ENCODE measurements at regions not wholly inside any gene's neighbourhood (a gene's known extent, or its start where the extent isn't known, plus 50 kb on each side); places are given as distances from the start of the nearest gene placed in this dataset.

DNA sequence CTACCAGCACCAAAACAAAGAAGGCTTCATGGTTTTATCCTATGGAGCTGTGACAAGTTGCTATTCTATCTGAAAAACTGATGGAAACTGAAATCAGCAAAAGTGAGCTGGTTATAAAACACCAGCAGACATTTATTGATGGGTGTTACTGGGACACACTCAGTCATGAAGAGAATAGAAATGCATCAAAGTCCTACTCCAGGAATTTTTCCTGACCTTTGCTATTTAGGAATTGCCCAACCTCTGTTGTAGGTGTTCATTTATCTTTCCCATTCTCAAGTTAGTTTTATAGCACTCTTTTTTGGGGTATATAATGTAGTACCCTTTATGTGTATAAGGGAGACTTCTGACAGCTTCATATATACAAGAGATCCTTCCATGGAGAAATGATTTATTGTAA is 533.2 kb downstream of the REEP3 start:
- TF ChIP-seq, protein P1, sequence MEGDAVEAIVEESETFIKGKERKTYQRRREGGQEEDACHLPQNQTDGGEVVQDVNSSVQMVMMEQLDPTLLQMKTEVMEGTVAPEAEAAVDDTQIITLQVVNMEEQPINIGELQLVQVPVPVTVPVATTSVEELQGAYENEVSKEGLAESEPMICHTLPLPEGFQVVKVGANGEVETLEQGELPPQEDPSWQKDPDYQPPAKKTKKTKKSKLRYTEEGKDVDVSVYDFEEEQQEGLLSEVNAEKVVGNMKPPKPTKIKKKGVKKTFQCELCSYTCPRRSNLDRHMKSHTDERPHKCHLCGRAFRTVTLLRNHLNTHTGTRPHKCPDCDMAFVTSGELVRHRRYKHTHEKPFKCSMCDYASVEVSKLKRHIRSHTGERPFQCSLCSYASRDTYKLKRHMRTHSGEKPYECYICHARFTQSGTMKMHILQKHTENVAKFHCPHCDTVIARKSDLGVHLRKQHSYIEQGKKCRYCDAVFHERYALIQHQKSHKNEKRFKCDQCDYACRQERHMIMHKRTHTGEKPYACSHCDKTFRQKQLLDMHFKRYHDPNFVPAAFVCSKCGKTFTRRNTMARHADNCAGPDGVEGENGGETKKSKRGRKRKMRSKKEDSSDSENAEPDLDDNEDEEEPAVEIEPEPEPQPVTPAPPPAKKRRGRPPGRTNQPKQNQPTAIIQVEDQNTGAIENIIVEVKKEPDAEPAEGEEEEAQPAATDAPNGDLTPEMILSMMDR (conservative IDR thresholded peaks at IDR 0.05) = no peak
- H3K27ac ChIP-seq = no peak overlapping the region

DNA sequence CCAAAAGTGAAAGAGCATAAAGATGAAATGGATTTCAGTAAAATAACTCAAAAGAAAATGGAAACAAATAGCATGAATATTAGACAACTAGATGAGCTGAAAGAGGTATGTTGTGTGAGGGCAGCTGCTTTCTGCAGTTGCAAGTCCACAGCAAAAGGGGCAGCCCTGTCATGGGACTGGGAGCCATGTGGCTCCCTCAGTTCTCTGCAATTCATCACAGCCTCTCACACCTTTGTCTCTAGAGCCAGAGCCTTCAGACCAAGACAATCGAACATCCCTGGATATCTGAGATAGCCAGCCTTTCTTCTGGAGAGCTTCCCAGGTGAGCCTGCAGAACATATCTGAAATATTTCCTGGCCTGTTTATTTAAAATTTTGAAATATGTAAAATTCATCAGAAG is 538.7 kb downstream of the REEP3 start:
- no peak overlapping the region for H3K27ac ChIP-seq
- TF ChIP-seq, protein P1 (conservative IDR thresholded peaks at IDR 0.05) = no peak

DNA sequence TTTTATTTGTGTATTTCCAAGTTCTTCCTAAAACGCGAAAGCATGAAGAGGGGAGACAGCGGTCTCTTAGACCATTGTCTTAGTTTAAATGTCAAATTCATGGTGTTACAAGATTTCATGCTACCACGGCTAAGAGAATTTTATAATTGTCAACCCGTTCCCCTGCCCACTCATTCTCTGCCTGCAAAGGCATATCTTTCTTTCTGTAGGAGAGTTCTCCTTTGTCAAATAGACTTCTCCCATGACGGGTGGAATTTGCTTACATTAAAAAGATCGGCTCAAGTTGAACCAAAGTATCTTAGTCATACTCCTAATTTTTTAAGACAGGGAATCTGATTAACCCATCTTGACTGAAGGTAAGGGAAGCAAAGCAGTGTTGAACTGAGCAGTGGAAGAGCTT is 539.2 kb downstream of the REEP3 start:
- TF ChIP-seq, protein P1 (conservative IDR thresholded peaks at IDR 0.05) = no peak
- no peak overlapping the region for H3K27ac ChIP-seq

DNA sequence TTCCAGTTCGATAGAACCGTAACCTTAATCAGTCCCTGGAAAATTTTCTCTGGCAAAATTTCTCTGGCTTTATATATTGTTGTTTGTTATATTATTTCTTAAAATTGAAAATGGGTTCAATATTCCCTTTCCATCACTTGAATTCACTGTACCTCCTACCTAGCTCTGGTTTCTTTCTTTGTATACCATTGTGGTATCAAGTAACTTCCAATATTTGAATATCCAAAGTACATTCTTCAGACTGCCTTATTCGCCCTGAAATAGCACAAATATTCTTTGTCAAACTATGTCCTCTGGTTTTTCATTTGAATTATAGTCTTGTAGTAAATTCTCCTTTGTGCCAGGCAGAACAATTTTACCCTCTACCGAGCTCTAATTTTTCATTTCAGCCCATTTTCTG is 541.6 kb downstream of the REEP3 start:
- no peak overlapping the region for H3K27ac ChIP-seq
- TF ChIP-seq, protein P1 (conservative IDR thresholded peaks at IDR 0.05) = no peak

DNA sequence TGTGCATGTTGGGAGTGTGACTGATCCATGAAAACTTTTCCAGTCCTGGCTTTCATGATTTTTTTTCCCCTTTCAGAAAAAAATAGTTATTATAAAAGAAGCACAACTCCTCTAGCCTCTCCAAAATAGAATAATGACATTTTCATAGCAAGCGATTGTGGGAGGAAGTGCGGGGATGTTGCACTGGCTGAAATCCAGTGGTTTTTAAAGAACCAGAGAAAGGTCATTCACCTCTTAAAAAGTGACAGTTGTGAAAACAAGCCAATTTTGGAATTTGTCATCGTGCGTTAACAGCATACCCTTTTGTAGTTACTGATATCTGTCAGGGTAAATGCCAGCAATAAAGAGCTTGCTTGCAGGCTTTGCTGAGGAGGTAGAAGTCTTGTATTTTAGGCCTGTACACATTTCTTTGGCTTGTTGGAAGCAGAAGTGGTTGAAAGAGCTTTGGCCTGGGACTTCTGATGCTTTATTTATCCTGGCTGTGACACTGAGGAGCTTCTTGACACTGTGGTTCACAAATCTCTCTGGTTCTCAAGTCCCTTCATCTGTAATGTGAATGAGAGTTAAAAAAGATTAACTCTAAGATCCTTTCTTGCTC is 545.9 kb downstream of the REEP3 start:
- no peak overlapping the region for H3K27ac ChIP-seq
- TF ChIP-seq, protein P1 (conservative IDR thresholded peaks at IDR 0.05) = no peak

DNA sequence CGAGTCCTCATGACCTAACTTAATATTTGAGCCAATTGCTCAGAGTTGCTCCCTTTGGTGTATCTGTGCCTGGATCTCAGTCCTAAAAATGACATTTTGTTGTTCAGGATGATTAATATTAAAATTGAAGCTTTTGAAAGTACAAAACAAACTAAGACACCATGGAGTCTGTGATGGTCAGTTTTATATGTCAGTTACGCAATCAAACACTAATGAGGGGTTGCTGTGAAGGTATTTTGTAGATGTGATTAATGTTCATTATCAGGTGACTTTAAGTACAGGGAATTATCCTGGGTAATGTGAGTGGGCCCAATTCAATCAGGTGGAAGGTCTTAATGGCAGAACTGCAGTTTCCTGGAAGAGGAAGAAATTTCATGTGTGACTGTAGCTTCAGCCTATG is 546.7 kb downstream of the REEP3 start:
- TF ChIP-seq, protein P1 (conservative IDR thresholded peaks at IDR 0.05) = no peak
- no peak overlapping the region for H3K27ac ChIP-seq

DNA sequence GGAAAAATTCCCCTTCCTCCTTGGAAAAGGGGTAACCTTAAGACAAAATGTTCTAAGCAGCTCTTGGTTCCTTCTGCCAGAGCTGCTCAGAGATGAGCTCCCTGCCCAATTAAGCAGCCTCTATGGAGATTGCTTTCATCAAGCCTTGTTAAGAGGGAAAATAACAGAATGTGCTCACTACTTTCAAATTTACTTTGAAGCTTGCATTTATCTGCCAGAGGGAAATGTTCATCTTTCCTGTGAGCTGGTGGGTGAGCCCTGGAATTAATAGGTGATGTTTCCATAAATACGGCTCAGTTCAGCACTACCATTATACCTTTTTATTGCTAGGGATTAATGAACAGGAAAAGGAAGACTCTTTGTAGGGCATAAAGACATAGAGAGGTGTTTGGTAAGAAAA is 549.0 kb downstream of the REEP3 start:
- no peak overlapping the region for H3K27ac ChIP-seq
- TF ChIP-seq, protein P1 (conservative IDR thresholded peaks at IDR 0.05) = no peak
